AG10803 (cell line): ENCODE measurements at regions not wholly inside any gene's neighbourhood (a gene's known extent, or its start where the extent isn't known, plus 50 kb on each side); places are given as distances from the start of the nearest gene placed in this dataset.
"Not testable (repeated sequence)": the region's sequence is repeated elsewhere in the genome, so short reads cannot be mapped to it uniquely, and the experiment has no call there.

ENCODE experiments used
- DNase-seq: peaks from one replicate; pipeline ENCODE4 v3.0.0; 2010; ENCODE audit warnings: low read depth
- H3K4me3 ChIP-seq: 2 replicates; pipeline ENCODE4 v1.5.1; 2011; ENCODE audit warnings: mild to moderate bottlenecking, low read length, control low read depth
- CTCF ChIP-seq: conservative IDR thresholded peaks from 2 replicates; pipeline ENCODE4 v1.5.1; 2011; ENCODE audit warnings: mild to moderate bottlenecking, low read length, control low read depth, inconsistent platforms

GRCh38 chr12:74264692-74265091, 272.9 kb upstream of the ATXN7L3B start:
- TF ChIP-seq CTCF, result no peak
- no peak overlapping the region for H3K4me3 ChIP-seq
- DNase-seq, result no peak

GRCh38 chr12:74269355-74269754, 268.3 kb upstream of the ATXN7L3B start:
- not testable (repeated sequence) for H3K4me3 ChIP-seq, DNase-seq

- no peak overlapping the region for H3K4me3 ChIP-seq
- no peak for DNase-seq
- no peak for TF ChIP-seq CTCF
Observed at GRCh38 chr12:74280156-74280655, 257.4 kb upstream of the ATXN7L3B start.

- not testable (repeated sequence) for DNase-seq, H3K4me3 ChIP-seq
Observed at GRCh38 chr12:74281401-74282180, 256.0 kb upstream of the ATXN7L3B start.

GRCh38 chr12:74283646-74284045, 254.0 kb upstream of the ATXN7L3B start:
- no peak overlapping the region for H3K4me3 ChIP-seq
- no peak for TF ChIP-seq CTCF
- no peak for DNase-seq

- DNase-seq, result no peak
- no peak overlapping the region for H3K4me3 ChIP-seq
- TF ChIP-seq CTCF, result no peak
Observed at GRCh38 chr12:74285773-74286172, 251.9 kb upstream of the ATXN7L3B start.

- DNase-seq, result no peak
- no peak overlapping the region for H3K4me3 ChIP-seq
- no peak for TF ChIP-seq CTCF
Observed at GRCh38 chr12:74286254-74286653, 251.4 kb upstream of the ATXN7L3B start.

- no peak for DNase-seq
- TF ChIP-seq CTCF, result no peak
- H3K4me3 ChIP-seq, result no peak overlapping the region
Observed at GRCh38 chr12:74292351-74293194, 245.1 kb upstream of the ATXN7L3B start.
